Mesodermal cell (in vitro differentiated cells): ENCODE measurements at regions not wholly inside any gene's neighbourhood (a gene's known extent, or its start where the extent isn't known, plus 50 kb on each side); places are given as distances from the start of the nearest gene placed in this dataset.

Experiments used
- H3K27ac ChIP-seq: 2 replicates; pipeline ENCODE4 v1.7.0; 2013; ENCODE audit warnings: mild to moderate bottlenecking, low read depth, low read length, moderate library complexity; ENCODE audit not compliant: severe bottlenecking
- H3K36me3 ChIP-seq: 2 replicates; pipeline ENCODE4 v1.7.1; 2013; ENCODE audit warnings: mild to moderate bottlenecking, low read length, moderate library complexity; ENCODE audit not compliant: control insufficient read depth, insufficient read depth
- H3K4me1 ChIP-seq: one replicate; pipeline ENCODE4 v1.7.1; 2013; ENCODE audit warnings: mild to moderate bottlenecking, low read length; ENCODE audit not compliant: insufficient read depth, control insufficient read depth, poor library complexity, severe bottlenecking
- H3K4me3 ChIP-seq: 2 replicates; pipeline ENCODE4 v1.7.0; 2013; ENCODE audit warnings: low read length, control low read depth, mild to moderate bottlenecking; ENCODE audit not compliant: insufficient read depth, poor library complexity, severe bottlenecking; ENCODE audit errors: extremely low read depth
- H3K9me3 ChIP-seq: 2 replicates; pipeline ENCODE4 v1.7.1; 2013; ENCODE audit warnings: mild to moderate bottlenecking, low read length, moderate library complexity; ENCODE audit not compliant: control insufficient read depth
- WGBS, 2 experiments: methylation state at CpG; one replicate each; pipeline ENCODE4 v1.1.5; 2013; ENCODE audit warnings: missing lambda C conversion rate in 2 of 2; ENCODE audit not compliant: insufficient coverage in 2 of 2; 5-methylcytosine and 5-hydroxymethylcytosine counted together

- 67 to 69% methylated on average over 6 to 12 of the region's 13 CpGs for WGBS, 2 experiments
- no peak overlapping the region for H3K4me3 ChIP-seq
Observed at GRCh38 chr13:78430166-78430791, 173.1 kb downstream of the POU4F1 start.

GRCh38 chr13:78428646-78429045 is 174.7 kb downstream of the POU4F1 start:
- H3K4me3 ChIP-seq = no peak overlapping the region
- WGBS, 2 experiments = 84% methylated on average over 2 of the region's 2 CpGs; no CpG with 5 or more reads in 1 of the 2 experiments

More at GRCh38 chr13:78430166-78430791, 173.1 kb downstream of the POU4F1 start:
- H3K27ac ChIP-seq = no peak overlapping the region
- no peaks in the 10 kb centered on the region for H3K9me3 ChIP-seq
- peaks cover 2% of the 10 kb centered on the region for H3K4me1 ChIP-seq
- H3K36me3 ChIP-seq = no peaks in the 10 kb centered on the region

GRCh38 chr13:78426183-78426582 is 177.2 kb downstream of the POU4F1 start:
- Histone ChIP-seq H3K9me3 (no peaks in the 10 kb centered on the region), H3K36me3 (no peaks in the 10 kb centered on the region), H3K4me3 (no peak overlapping the region), H3K4me1 (peaks cover 4% of the 10 kb centered on the region), H3K27ac (no peak overlapping the region)
- 81 to 89% methylated on average over 3 of the region's 4 CpGs for WGBS, 2 experiments

More at GRCh38 chr13:78428646-78429045, 174.7 kb downstream of the POU4F1 start:
- no peaks in the 10 kb centered on the region for H3K36me3 ChIP-seq
- peaks cover 4% of the 10 kb centered on the region for H3K4me1 ChIP-seq
- no peaks in the 10 kb centered on the region for H3K9me3 ChIP-seq
- H3K27ac ChIP-seq = no peak overlapping the region

GRCh38 chr13:78420814-78421213 is 182.5 kb downstream of the POU4F1 start:
- WGBS, 2 experiments = 80 to 89% methylated on average over 3 to 4 of the region's 4 CpGs
- H3K4me1 ChIP-seq = peaks cover 4% of the 10 kb centered on the region
- H3K4me3 ChIP-seq = no peak overlapping the region
- H3K9me3 ChIP-seq = no peaks in the 10 kb centered on the region
- no peak overlapping the region for H3K27ac ChIP-seq
- H3K36me3 ChIP-seq = no peaks in the 10 kb centered on the region

GRCh38 chr13:78413887-78414553 is 189.3 kb downstream of the POU4F1 start:
- Histone ChIP-seq H3K4me1 (no peaks in the 10 kb centered on the region), H3K4me3 (no peak overlapping the region), H3K36me3 (no peaks in the 10 kb centered on the region), H3K9me3 (no peaks in the 10 kb centered on the region), H3K27ac (no peak overlapping the region)
- 45 to 61% methylated on average over 1 to 2 of the region's 2 CpGs for WGBS, 2 experiments

GRCh38 chr13:78410847-78411246 is 192.5 kb downstream of the POU4F1 start:
- Histone ChIP-seq H3K36me3 (no peaks in the 10 kb centered on the region), H3K4me3 (no peak overlapping the region), H3K4me1 (no peaks in the 10 kb centered on the region), H3K27ac (no peak overlapping the region), H3K9me3 (no peaks in the 10 kb centered on the region)
- WGBS, 2 experiments = 50 to 60% methylated on average over 1 of the region's 1 CpG

- 14% methylated on average over 1 of the region's 2 CpGs; no CpG with 5 or more reads in 1 of the 2 experiments for WGBS, 2 experiments
- no peaks in the 10 kb centered on the region for H3K4me1 ChIP-seq
Observed at GRCh38 chr13:78410164-78410563, 193.2 kb downstream of the POU4F1 start.

GRCh38 chr13:78409172-78409571 is 194.2 kb downstream of the POU4F1 start:
- Histone ChIP-seq H3K4me3 (no peak overlapping the region), H3K4me1 (no peaks in the 10 kb centered on the region), H3K36me3 (no peaks in the 10 kb centered on the region), H3K27ac (no peak overlapping the region), H3K9me3 (no peaks in the 10 kb centered on the region)
- 25 to 100% methylated on average over 1 of the region's 2 CpGs for WGBS, 2 experiments

More at GRCh38 chr13:78410164-78410563, 193.2 kb downstream of the POU4F1 start:
- Histone ChIP-seq H3K9me3 (no peaks in the 10 kb centered on the region), H3K27ac (no peak overlapping the region), H3K36me3 (no peaks in the 10 kb centered on the region), H3K4me3 (no peak overlapping the region)

GRCh38 chr13:78404846-78405360 is 198.4 kb downstream of the POU4F1 start:
- Histone ChIP-seq H3K27ac (no peak overlapping the region), H3K9me3 (no peaks in the 10 kb centered on the region), H3K4me1 (no peaks in the 10 kb centered on the region), H3K36me3 (no peaks in the 10 kb centered on the region), H3K4me3 (no peak overlapping the region)
- 85 to 89% methylated on average over 6 of the region's 6 CpGs for WGBS, 2 experiments

- Histone ChIP-seq H3K4me1 (no peaks in the 10 kb centered on the region), H3K9me3 (no peaks in the 10 kb centered on the region), H3K27ac (no peak overlapping the region), H3K36me3 (no peaks in the 10 kb centered on the region), H3K4me3 (no peak overlapping the region)
- 45 to 53% methylated on average over 1 of the region's 2 CpGs for WGBS, 2 experiments
Observed at GRCh38 chr13:78402708-78403400, 200.5 kb downstream of the POU4F1 start.
